Activated T-helper 1 cell treated with anti-CD3 and anti-CD28 coated beads, Interleukin-2, amount 50 U/mL, for 16 hours (primary cell): ENCODE measurements at regions not wholly inside any gene's neighbourhood (a gene's known extent, or its start where the extent isn't known, plus 50 kb on each side); places are given as distances from the start of the nearest gene placed in this dataset.

ENCODE experiments used
- DNase-seq, 2 donors: peaks; one replicate each; pipeline ENCODE4 v3.0.0-alpha.2; 2020; ENCODE audit warnings: low read depth in 1 of 2, low spot score in 1 of 2

- DNase-seq: no peak
These were observed 50.0 kb downstream of the NCOR2 start for GRCh38 chr12:124517260-124518050.

GRCh38 chr12:124516850-124517249, 50.6 kb downstream of the NCOR2 start:
- DNase-seq: no peak

GRCh38 chr12:124515981-124516380, 51.4 kb downstream of the NCOR2 start:
- no peak for DNase-seq

- DNase-seq: no peak
These were observed 52.1 kb downstream of the NCOR2 start for GRCh38 chr12:124514996-124515932.

GRCh38 chr12:124514145-124514995, 53.0 kb downstream of the NCOR2 start:
- DNase-seq: no peak

- no peak for DNase-seq
These were observed 54.0 kb downstream of the NCOR2 start for GRCh38 chr12:124513297-124513867.

- DNase-seq: no peak
These were observed 54.6 kb downstream of the NCOR2 start for GRCh38 chr12:124512667-124513296.

- no peak for DNase-seq
These were observed 56.0 kb downstream of the NCOR2 start for GRCh38 chr12:124511259-124511985.

- DNase-seq: no peak
These were observed 57.0 kb downstream of the NCOR2 start for GRCh38 chr12:124510301-124510970.

- DNase-seq: no peak
These were observed 57.6 kb downstream of the NCOR2 start for GRCh38 chr12:124509676-124510300.

- DNase-seq: no peak
These were observed 58.1 kb downstream of the NCOR2 start for GRCh38 chr12:124509300-124509675.

GRCh38 chr12:124508381-124509079, 58.9 kb downstream of the NCOR2 start:
- DNase-seq: no peak

GRCh38 chr12:124507188-124508109, 60.0 kb downstream of the NCOR2 start:
- DNase-seq: no peak

GRCh38 chr12:124506832-124507153, 60.6 kb downstream of the NCOR2 start:
- no peak for DNase-seq

GRCh38 chr12:124506145-124506831, 61.1 kb downstream of the NCOR2 start:
- DNase-seq: no peak

- DNase-seq: no peak
These were observed 62.2 kb downstream of the NCOR2 start for GRCh38 chr12:124505001-124505818.
